DND-41 (cell line): ENCODE measurements at regions not wholly inside any gene's neighbourhood (a gene's known extent, or its start where the extent isn't known, plus 50 kb on each side); places are given as distances from the start of the nearest gene placed in this dataset.

Experiments used
- EZH2 ChIP-seq: IDR thresholded peaks from 3 replicates; pipeline ENCODE4 v1.6.1; 2012; ENCODE audit warnings: borderline replicate concordance, low read depth, mild to moderate bottlenecking, moderate library complexity, low read length, inconsistent platforms; ENCODE audit not compliant: severe bottlenecking
- TF ChIP-seq, protein P1 (sequence below): IDR thresholded peaks from 2 replicates; pipeline ENCODE4 v1.5.1; 2012; ENCODE audit warnings: borderline replicate concordance, low read length, moderate library complexity, mild to moderate bottlenecking; ENCODE audit not compliant: poor library complexity, severe bottlenecking; ENCODE audit errors: extremely low read depth

DNA sequence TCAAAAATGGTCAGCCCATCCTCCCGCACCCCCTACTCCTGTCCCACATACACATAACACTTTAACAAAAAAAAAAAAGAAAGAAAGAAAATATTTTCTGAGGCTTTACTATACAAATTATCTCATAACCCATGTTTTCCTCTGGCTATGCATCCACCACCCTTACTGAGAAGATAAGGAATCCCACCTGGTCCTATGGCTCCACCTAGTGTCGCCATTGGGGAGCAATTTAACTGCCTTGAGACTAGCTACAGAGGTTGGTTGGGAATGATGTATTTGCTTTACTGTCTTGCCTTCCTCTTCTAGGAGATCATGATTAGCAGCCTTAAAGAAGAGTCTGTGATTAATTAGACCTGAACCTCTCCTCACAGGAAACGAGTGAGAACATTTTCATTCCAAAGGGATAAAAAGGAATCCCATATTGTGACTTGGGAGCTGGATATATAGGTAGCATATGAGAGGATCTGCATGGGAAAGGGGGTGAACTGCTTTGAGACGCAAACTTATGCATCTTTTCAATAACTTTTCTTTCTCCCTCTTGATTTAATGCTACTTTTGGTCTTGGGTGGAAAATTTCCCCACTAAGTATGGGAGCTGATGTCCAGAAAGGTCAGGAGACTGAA is 77.7 kb upstream of the SELENOP start:
- TF ChIP-seq, protein P1, sequence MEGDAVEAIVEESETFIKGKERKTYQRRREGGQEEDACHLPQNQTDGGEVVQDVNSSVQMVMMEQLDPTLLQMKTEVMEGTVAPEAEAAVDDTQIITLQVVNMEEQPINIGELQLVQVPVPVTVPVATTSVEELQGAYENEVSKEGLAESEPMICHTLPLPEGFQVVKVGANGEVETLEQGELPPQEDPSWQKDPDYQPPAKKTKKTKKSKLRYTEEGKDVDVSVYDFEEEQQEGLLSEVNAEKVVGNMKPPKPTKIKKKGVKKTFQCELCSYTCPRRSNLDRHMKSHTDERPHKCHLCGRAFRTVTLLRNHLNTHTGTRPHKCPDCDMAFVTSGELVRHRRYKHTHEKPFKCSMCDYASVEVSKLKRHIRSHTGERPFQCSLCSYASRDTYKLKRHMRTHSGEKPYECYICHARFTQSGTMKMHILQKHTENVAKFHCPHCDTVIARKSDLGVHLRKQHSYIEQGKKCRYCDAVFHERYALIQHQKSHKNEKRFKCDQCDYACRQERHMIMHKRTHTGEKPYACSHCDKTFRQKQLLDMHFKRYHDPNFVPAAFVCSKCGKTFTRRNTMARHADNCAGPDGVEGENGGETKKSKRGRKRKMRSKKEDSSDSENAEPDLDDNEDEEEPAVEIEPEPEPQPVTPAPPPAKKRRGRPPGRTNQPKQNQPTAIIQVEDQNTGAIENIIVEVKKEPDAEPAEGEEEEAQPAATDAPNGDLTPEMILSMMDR, result peak; percentile 93
- TF ChIP-seq EZH2, result no peak
